Spleen (tissue), 11 donors: ENCODE measurements at regions not wholly inside any gene's neighbourhood (a gene's known extent, or its start where the extent isn't known, plus 50 kb on each side); places are given as distances from the start of the nearest gene placed in this dataset.

Source experiments
- DNase-seq: peaks from one replicate; pipeline ENCODE4 v3.0.0-alpha.2; 2020
- H3K27ac ChIP-seq, 8 donors: fragments of 200-600 bp; sonication (generic) in 7 of 8; 1 replicate in 4 of 8; 2 replicates in 4 of 8; pipeline versions ENCODE4 v1.5.0 to v1.8.0; 2016 to 2021; ENCODE audit warnings: inconsistent platforms in 4 of 8, mild to moderate bottlenecking in 4 of 8, moderate library complexity in 1 of 8
- H3K27me3 ChIP-seq, 7 donors: fragments of 200-600 bp; sonication (generic) in 6 of 7; replicated peaks in 1 of 7; 1 replicate in 4 of 7; 2 replicates in 3 of 7; pipeline versions ENCODE4 v1.5.0 to v1.8.0; 2016 to 2021; ENCODE audit warnings: inconsistent platforms in 3 of 7, mild to moderate bottlenecking in 1 of 7
- H3K36me3 ChIP-seq, 6 donors: fragments of 200-600 bp; sonication (generic) in 5 of 6; 1 replicate in 4 of 6; 2 replicates in 2 of 6; pipeline versions ENCODE4 v1.5.0 to v1.8.0; 2016 to 2021; ENCODE audit warnings: inconsistent platforms in 2 of 6
- H3K4me1 ChIP-seq, 6 donors: fragments of 200-600 bp; sonication (generic) in 5 of 6; 1 replicate in 3 of 6; 2 replicates in 3 of 6; pipeline versions ENCODE4 v1.5.0 to v1.8.0; 2016 to 2021; ENCODE audit warnings: inconsistent platforms in 3 of 6
- H3K4me3 ChIP-seq, 8 donors: fragments of 200-600 bp; sonication (generic) in 7 of 8; 1 replicate in 4 of 8; 2 replicates in 4 of 8; pipeline versions ENCODE4 v1.5.0 to v1.8.0; 2016 to 2021; ENCODE audit warnings: inconsistent platforms in 4 of 8, mild to moderate bottlenecking in 4 of 8, moderate library complexity in 2 of 8
- H3K9me3 ChIP-seq, 8 donors: fragments of 200-600 bp; sonication (generic) in 7 of 8; 1 replicate in 4 of 8; 2 replicates in 4 of 8; pipeline versions ENCODE4 v1.5.0 to v1.8.0; 2016 to 2021; ENCODE audit warnings: inconsistent platforms in 4 of 8
- CTCF ChIP-seq, 11 experiments: fragments of 200-600 bp in 7 of 11; fragments of 450-650 bp in 4 of 11; sonication (generic) in 4 of 11; IDR thresholded peaks in 8 of 11; conservative IDR thresholded peaks in 3 of 11; 1 replicate in 7 of 11; 2 replicates in 4 of 11; pipeline versions ENCODE4 v1.4.0 to v1.8.0; 2016 to 2021; ENCODE audit warnings: antibody characterized with exemption in 11 of 11, inconsistent platforms in 4 of 11, mild to moderate bottlenecking in 1 of 11
- POLR2A ChIP-seq, 3 donors: fragments of 450-650 bp; IDR thresholded peaks; one replicate each; pipeline ENCODE4 v1.5.1; 2017; ENCODE audit warnings: antibody characterized with exemption in 3 of 3, mild to moderate bottlenecking in 1 of 3
- POLR2AphosphoS5 ChIP-seq, 3 donors: sonication (generic); formaldehyde crosslinking; IDR thresholded peaks; one replicate each; pipeline ENCODE4 v1.5.1; 2017; ENCODE audit warnings: antibody characterized with exemption in 3 of 3
- WGBS, 5 donors: extraction: QIAGEN DNeasy Blood & Tissue Kit in 3 of 5; methylation state at CpG; one replicate each; pipeline versions ENCODE4 v1.1.5 to v1.1.7; 2013 to 2018; 5-methylcytosine and 5-hydroxymethylcytosine counted together
- intact Hi-C: fragments of 100-400 bp; cut with DNase I; formaldehyde crosslinking; loops from one replicate; pipeline ENCODE4 v1.15.0; 2023; ENCODE audit warnings: low total_unique reads
- donor health status: healthy with polysubstance abuse.
- donor health status: DM: no; HTN: no; CAD: no; lungs with moderate emphysema.
- donor health status: DM: no; HTN: no; CAD: no.
- donor health status: Bipolar disorder and iron deficiency.
- donor health status: healthy.
- donor health status: DM: no; HTN: no; CAD: no.
- donor health status: DM: yes; HTN: yes; CAD: no.

- WGBS, 5 donors = 71 to 91% (median 86%) methylated on average over 1 of the region's 1 CpG
- Histone ChIP-seq H3K4me3 (no peak overlapping the region), H3K27me3 (no peaks in the 10 kb centered on the region), H3K36me3 (no peaks in the 10 kb centered on the region), H3K27ac (no peak overlapping the region), H3K9me3 (peaks cover 0 to 18% (median 13%) of the 10 kb centered on the region in 8 donors), H3K4me1 (no peaks in the 10 kb centered on the region)
- no peak for TF ChIP-seq POLR2AphosphoS5 (IDR thresholded peaks at IDR 0.05)
- no peak for TF ChIP-seq POLR2A (IDR thresholded peaks at IDR 0.05)
- no peak for TF ChIP-seq CTCF (IDR thresholded peaks at IDR 0.05 in 8 of 11, conservative IDR thresholded peaks at IDR 0.05 in 3 of 11)
- intact Hi-C loops = no loop called here
- DNase-seq = no peak
Measured at GRCh38 chr11:131108760-131109159, 192.5 kb upstream of the SNX19 start.

- intact Hi-C loops = no loop called here
- H3K9me3 ChIP-seq = peaks cover 0 to 18% (median 13%) of the 10 kb centered on the region in 8 donors
- no peak for DNase-seq
- no peak overlapping the region for H3K4me3 ChIP-seq
- 61 to 86% (median 74%) methylated on average over 4 of the region's 4 CpGs for WGBS, 5 donors
- H3K4me1 ChIP-seq = no peaks in the 10 kb centered on the region
- H3K36me3 ChIP-seq = no peaks in the 10 kb centered on the region
- TF ChIP-seq POLR2AphosphoS5 (IDR thresholded peaks at IDR 0.05) (no peak), CTCF (IDR thresholded peaks at IDR 0.05 in 8 of 11, conservative IDR thresholded peaks at IDR 0.05 in 3 of 11) (no peak), POLR2A (IDR thresholded peaks at IDR 0.05) (no peak)
- H3K27ac ChIP-seq = no peak overlapping the region
- H3K27me3 ChIP-seq = no peaks in the 10 kb centered on the region
Measured at GRCh38 chr11:131109257-131109656, 193.0 kb upstream of the SNX19 start.

- Histone ChIP-seq H3K4me3 (no peak overlapping the region), H3K9me3 (peaks cover 0 to 18% (median 13%) of the 10 kb centered on the region in 8 donors), H3K36me3 (no peaks in the 10 kb centered on the region), H3K27me3 (no peaks in the 10 kb centered on the region), H3K4me1 (no peaks in the 10 kb centered on the region), H3K27ac (no peak overlapping the region)
- 71 to 83% (median 79%) methylated on average over 5 of the region's 5 CpGs for WGBS, 5 donors
- no peak for DNase-seq
- intact Hi-C loops = no loop called here
- TF ChIP-seq CTCF (IDR thresholded peaks at IDR 0.05 in 8 of 11, conservative IDR thresholded peaks at IDR 0.05 in 3 of 11) (no peak), POLR2A (IDR thresholded peaks at IDR 0.05) (no peak), POLR2AphosphoS5 (IDR thresholded peaks at IDR 0.05) (no peak)
Measured at GRCh38 chr11:131109790-131110189, 193.5 kb upstream of the SNX19 start.

GRCh38 chr11:131111775-131112174, 195.5 kb upstream of the SNX19 start:
- Histone ChIP-seq H3K27me3 (no peaks in the 10 kb centered on the region), H3K27ac (no peak overlapping the region), H3K4me1 (no peaks in the 10 kb centered on the region), H3K9me3 (peaks cover 0 to 18% (median 13%) of the 10 kb centered on the region in 8 donors), H3K4me3 (no peak overlapping the region), H3K36me3 (no peaks in the 10 kb centered on the region)
- TF ChIP-seq POLR2A (IDR thresholded peaks at IDR 0.05) (no peak), CTCF (IDR thresholded peaks at IDR 0.05 in 8 of 11, conservative IDR thresholded peaks at IDR 0.05 in 3 of 11) (no peak), POLR2AphosphoS5 (IDR thresholded peaks at IDR 0.05) (no peak)
- 87 to 98% (median 91%) methylated on average over 4 of the region's 4 CpGs for WGBS, 5 donors
- intact Hi-C loops = no loop called here
- DNase-seq = no peak
